HG02623 (cell line): ENCODE measurements at regions not wholly inside any gene's neighbourhood (a gene's known extent, or its start where the extent isn't known, plus 50 kb on each side); places are given as distances from the start of the nearest gene placed in this dataset.

Experiments
- ATAC-seq: cut with Tn5 transposase; IDR thresholded peaks from one replicate; pipeline ENCODE4 v1.9.1; 2021; ENCODE audit warnings: moderate library complexity; ENCODE audit not compliant: unreplicated experiment

- ATAC-seq, result no peak
Measured at GRCh38 chr12:14148489-14149270, 167.3 kb upstream of the GRIN2B start.

- ATAC-seq, result no peak
Measured at GRCh38 chr12:14153803-14154202, 172.4 kb upstream of the GRIN2B start.

DNA sequence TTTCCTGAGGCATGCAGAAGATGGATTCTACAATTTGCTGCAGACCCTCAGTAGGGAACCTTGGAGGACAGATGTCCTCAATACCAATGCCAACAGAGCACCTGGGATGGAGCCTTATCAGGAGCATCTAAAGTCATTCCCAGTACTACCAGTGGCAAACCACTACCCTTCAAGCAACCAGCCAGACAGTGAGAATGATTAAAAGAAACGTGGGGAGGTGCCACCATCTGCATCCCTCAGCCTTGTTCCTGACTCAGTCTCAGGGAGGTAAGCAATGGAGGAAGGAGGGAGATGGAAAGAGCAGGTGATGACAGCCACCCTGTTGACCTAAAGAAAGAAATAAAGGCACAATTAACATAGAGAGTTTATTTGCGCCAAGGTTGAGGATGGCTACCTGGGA lies 175.2 kb upstream of the GRIN2B start:
- no peak for ATAC-seq

- ATAC-seq, result peak; percentile 98
Measured at GRCh38 chr12:14157088-14157747, 175.8 kb upstream of the GRIN2B start.

- ATAC-seq, result no peak
Measured at GRCh38 chr12:14164266-14164665, 182.9 kb upstream of the GRIN2B start.

DNA sequence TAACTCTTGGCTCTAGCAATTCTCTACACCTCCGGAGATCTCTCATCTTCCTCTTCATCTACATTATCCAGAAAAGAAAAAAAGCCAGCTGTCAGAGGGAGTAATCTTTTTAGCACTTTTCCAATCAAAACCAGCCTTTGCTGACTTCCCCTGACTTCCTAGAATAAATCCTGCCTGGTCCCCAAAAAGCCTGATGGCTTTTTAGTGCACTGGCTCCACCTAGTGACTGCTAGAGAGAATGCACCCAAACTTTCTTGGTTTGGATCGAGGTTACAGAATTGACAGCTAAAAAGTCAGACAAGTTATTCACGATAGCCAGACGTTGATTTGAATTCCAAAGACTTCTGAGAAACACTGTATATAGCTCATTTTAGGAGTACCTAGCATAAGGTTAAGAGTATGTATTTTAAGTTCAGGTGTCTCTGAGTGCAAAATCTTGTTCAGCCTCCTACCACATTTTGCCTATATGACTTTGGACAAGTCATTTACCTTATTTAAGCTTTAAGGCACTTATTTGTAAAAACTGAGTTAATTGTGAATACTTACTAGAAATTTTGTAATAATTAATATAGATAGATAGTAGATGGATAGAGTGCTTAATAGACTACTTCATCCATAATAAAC lies 185.7 kb upstream of the GRIN2B start:
- ATAC-seq, result no peak

- ATAC-seq, result no peak
Measured at GRCh38 chr12:14169281-14169680, 187.9 kb upstream of the GRIN2B start.

- peak; percentile 83 for ATAC-seq
Measured at GRCh38 chr12:14171106-14171505, 189.7 kb upstream of the GRIN2B start.

GRCh38 chr12:14175206-14175605 lies 190.3 kb upstream of the ATF7IP start:
- no peak for ATAC-seq

DNA sequence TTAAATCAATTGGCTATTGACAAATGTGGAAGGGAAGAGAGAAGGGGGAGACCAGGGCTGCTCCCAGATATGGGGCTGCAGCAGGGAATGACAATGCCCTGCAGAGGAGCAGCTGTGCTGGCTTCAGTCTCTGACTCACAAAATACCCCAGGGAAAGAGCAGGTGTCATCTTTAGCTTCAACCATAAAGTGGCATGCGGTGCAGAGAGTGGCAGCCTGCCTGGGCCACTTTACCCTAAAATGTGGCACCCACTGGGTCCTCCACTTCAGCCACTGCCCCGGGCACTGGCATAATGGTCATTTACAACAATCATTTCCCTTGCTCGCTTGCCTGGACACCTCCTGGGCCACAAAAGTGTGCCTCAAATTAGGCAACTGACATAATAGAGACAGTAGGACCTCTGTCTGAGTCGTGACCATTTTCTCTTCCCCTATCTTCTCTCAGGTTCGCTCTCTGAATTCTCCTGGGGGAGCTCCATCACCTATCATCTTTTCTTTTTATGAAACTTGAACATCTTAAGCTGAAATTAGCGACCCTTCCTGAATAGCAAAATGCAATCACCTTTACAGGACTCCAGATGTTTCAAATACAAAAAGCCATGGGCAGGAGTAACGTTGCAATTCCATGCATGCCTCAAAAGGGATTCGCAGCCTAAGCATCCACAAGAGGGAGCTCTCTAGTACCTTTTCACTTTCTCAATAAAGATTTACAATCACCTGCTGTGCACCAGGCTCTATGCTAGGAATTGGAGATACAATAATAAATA lies 179.9 kb upstream of the ATF7IP start:
- peak; percentile 71 for ATAC-seq

GRCh38 chr12:14186193-14186502 lies 179.3 kb upstream of the ATF7IP start:
- ATAC-seq, result no peak

DNA sequence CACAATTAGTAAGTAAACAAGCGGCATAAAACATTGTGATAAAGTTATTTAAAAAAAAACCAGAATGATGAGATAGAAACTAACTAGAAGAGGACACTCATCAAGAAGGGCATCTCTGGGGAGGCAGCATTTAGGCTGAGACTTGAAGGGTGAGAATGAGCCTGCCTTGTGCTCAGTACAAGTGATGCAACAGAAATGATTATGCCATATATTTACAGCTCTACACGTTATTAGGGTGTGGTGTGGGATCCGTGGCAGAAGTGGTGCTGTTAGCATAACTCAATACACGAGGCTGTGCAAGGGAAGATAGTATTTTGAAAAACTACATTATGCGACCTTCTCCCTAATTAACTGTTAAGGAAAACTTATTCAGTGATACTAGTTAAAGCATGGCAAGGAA lies 178.5 kb upstream of the ATF7IP start:
- ATAC-seq, result no peak

DNA sequence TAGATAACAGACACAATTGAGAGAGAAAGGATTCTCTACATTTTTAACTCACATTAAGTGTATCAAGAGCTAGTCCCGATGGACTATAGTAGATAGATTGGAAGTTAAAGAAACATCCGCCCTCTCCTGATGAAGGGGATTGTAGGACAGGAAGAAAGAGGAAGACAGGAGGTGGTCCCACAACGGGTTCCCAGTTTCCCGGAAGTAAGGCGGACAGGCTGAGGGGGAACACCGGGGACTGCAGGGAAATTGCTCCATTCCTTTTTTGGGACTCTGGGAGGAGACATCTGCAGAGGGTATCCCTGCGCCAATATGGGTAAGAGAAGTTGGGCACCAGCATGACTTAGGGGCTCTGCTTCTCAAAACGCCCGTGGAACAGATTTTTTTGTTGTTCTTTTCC lies 177.5 kb upstream of the ATF7IP start:
- ATAC-seq, result no peak

DNA sequence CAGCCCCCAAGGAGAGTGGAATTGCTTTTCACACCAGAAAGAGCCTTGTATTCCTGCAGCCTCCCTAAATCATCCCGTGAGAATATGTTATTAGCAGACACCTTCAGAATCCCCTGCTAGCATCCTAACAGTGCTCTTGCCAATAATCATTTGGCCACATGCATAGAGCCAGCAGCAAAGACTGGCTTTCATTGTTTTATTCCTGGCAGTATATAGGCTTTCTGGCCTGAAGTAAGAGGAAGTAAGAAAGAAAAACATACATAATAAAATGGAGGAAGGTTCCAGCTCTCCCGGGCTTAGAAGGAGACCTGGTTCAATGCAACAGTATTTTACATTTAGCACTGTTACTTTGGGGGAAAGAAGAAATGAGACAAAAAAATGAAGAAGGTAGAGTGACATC lies 176.7 kb upstream of the ATF7IP start:
- no peak for ATAC-seq

- no peak for ATAC-seq
Measured at GRCh38 chr12:14190694-14191093, 174.8 kb upstream of the ATF7IP start.

DNA sequence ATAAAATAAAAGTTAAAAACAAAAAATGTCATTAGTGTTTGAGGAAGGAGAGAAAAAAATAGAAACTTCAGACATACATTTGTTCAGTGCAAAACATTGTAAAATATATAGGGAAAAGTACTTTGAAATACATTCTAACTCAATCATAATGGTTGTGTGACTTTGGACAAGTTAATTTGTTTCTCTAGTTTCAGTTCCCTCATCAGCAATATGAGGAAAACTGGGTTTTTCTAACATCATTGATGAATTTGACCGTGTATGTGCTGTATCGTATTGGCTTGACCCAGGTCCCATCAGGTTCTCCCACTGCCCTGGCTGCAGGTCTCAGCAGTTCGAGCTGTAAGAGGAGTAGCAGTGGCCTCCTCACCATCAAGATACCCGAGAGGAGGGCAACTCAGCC lies 173.9 kb upstream of the ATF7IP start:
- no peak for ATAC-seq

DNA sequence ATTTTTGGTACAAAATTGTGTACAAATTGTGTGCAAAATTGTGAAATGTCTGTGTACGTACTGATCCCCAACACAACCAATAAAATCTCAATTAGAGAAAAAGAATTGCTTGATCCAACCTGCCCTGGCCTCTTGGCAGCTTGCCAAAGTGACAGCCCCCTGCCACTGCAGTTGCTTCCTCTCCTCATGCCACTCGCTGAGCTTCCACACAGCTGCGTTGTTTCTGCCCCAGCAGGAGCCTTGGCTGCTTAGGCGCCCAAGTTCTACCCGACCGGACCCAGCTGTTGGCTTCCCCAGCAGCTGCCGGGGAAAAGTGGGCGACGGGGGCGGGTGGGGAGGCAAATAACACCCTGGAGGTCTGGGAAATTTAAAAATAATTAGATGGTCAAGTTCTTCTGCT lies 171.8 kb upstream of the ATF7IP start:
- ATAC-seq, result no peak

DNA sequence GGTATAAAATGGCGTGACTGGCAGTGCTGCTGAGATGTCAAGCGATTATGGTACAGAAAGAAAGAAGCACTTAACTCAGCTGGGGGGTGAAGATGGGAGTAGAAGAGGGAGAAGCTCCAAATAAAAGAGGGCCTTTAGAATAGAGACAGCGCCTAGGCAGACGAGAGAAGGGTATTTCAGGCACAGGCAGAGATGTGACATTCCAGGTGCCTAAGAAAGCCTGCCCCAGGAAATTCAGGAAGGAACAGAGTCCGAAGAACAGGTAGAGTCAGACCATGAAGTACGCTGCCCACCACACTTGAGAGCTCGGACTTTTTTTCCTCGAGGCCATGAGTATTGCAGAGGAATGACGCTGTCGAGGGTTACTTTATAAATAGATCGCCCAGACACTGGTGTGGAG lies 170.9 kb upstream of the ATF7IP start:
- ATAC-seq, result no peak

DNA sequence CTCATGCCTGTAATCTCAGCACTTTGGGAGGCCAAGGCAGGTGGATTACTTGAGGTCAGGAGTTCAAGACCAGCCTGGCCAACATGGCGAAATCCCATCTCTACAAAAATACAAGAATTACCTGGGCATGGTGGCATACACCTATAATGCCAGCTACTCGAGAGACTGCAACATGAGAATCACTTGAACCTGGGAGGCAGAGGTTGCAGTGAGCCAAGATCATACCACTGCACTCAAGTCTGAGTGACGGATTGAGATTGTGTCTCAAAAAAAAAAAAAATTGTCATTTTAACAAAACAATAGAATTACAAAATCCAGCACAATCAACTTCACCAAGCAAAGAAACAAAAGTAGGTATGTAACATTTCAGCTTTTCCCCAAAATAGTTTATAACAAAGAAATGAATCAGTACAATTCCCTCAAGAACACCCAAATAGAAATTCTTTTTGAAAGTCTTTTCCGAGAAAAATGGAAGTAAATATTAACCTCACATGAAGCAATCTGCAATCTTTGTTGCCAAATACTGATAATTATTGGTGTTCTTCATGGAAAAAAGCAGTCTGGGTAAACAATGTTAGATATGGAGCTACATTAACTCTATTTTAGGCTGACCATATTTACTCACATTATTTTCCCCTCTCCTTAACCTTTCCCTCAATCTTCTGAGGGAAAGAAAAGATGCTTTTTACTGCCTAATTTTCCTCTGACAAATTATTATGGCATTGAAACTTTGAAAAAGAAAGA lies 165.9 kb upstream of the ATF7IP start:
- ATAC-seq, result no peak

DNA sequence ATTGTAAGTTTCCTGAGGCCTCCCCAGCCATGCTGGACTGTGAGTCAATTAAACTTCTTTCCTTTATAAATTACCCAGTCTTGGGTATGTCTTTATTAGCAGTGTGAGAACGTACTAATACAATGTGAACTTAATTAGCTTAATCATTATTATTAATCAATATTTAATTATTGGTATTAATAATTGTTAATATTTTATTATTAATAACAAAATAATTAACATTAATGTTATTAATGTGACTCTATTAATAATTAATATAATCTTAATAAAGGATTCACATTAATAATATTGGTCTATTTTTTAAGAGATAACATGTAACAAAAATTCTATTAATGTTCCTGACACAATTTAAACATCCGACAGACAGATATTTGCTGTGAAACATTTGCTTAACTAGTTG lies 164.9 kb upstream of the ATF7IP start:
- no peak for ATAC-seq

GRCh38 chr12:14201291-14201690 lies 164.2 kb upstream of the ATF7IP start:
- ATAC-seq, result no peak
